Erythroblast (primary cell): ENCODE measurements at regions not wholly inside any gene's neighbourhood (a gene's known extent, or its start where the extent isn't known, plus 50 kb on each side); places are given as distances from the start of the nearest gene placed in this dataset.

ENCODE experiments used
- GATA1 ChIP-seq: IDR thresholded peaks from 2 replicates; pipeline ENCODE4 v1.6.1; 2011; ENCODE audit warnings: low read depth, mild to moderate bottlenecking, control low read depth, low read length, moderate library complexity
- POLR2A ChIP-seq: IDR thresholded peaks from 2 replicates; pipeline ENCODE4 v1.6.1; 2011; ENCODE audit warnings: mild to moderate bottlenecking, low read length

DNA sequence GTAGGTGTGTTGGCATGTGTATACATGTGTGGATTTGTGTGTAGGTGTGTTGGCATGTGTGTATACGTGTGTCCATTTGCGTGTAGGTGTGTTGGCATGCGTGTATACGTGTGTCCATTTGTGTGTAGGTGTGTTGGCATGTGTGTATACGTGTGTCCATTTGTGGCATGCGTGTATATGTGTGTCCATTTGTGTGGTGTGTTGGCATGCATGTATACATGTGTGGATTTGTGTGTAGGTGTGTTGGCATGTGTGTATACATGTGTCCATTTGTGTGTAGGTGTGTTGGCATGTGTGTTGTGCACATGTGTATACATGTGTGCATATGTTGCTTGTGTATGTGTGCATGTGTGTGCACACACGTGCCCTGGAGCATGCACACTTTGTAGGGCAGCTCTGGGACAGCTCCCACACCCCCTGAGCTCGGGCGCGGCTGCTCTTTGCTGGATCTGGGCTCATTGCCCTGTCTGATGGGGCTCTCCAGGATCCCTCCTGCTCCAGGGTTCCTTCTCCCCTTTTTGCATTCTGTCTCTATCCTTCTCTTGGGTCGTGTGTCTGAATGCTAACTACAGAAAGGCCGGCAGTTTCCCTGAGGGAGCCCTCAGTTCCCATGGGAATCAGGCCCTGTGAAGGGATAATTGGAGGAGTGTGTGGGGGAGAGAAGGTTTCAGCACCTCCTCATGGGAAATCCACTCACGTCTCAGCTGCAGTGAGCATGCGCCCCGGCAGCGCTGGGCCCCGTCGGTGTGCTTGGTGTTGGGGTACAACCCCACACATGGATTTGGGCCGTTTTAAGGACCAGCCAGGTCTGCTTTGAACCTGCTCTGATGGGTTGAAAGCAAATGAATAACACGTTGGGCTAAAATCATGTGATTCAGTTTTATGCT is 102.0 kb downstream of the ERMARD start:
- TF ChIP-seq POLR2A, result no peak
- TF ChIP-seq GATA1, result no peak
